ENCODE measurements at regions not wholly inside any gene's neighbourhood (a gene's known extent, or its start where the extent isn't known, plus 50 kb on each side); places are given as distances from the start of the nearest gene placed in this dataset.

- Histone ChIP-seq H3K4me3 (ENCODE audit: control insufficient read depth in 2 of 3, extremely low read depth in 1 of 3, insufficient read depth in 2 of 3, low read depth in 1 of 3, low read length in 3 of 3) (no peak overlapping the region), H3K9me1 (ENCODE audit: control insufficient read depth, extremely low read depth, insufficient read depth, low read length) (no peaks in the 10 kb centered on the region), H3K9ac (ENCODE audit: control insufficient read depth, extremely low read depth, insufficient read depth, low read length) (no peak overlapping the region), H3K79me2 (ENCODE audit: control insufficient read depth, insufficient read depth, low read length) (no peaks in the 10 kb centered on the region), H3K9me3 (ENCODE audit: control insufficient read depth, low read depth, low read length) (no peaks in the 10 kb centered on the region), H3K27me3 (ENCODE audit: control insufficient read depth, extremely low read depth, insufficient read depth, low read length) (no peaks in the 10 kb centered on the region), H2AFZ (ENCODE audit: control insufficient read depth, low read length) (no peak overlapping the region), H3K4me2 (ENCODE audit: control insufficient read depth, extremely low read depth, insufficient read depth, low read depth, low read length) (no peak overlapping the region), H3K4me1 (ENCODE audit: control insufficient read depth, extremely low read depth, insufficient read depth, low read length) (no peaks in the 10 kb centered on the region), H3K36me3 (ENCODE audit: control insufficient read depth in 2 of 2, extremely low read depth in 1 of 2, insufficient read depth in 2 of 2, low read length in 2 of 2) (no peaks in the 10 kb centered on the region), H4K20me1 (ENCODE audit: control insufficient read depth, extremely low read depth, insufficient read depth, low read length) (no peaks in the 10 kb centered on the region), H3K27ac (ENCODE audit: control insufficient read depth, insufficient read depth, low read length) (no peak overlapping the region)
- no peak for FAIRE-seq
- dilution Hi-C loops (cut with MboI; ENCODE audit: extremely low pct_ligation_motif_present, low sequenced_read_pairs): no loop called here
- no peak for DNase-seq (ENCODE audit: low read depth, low spot score)
- TF ChIP-seq, protein P1, sequence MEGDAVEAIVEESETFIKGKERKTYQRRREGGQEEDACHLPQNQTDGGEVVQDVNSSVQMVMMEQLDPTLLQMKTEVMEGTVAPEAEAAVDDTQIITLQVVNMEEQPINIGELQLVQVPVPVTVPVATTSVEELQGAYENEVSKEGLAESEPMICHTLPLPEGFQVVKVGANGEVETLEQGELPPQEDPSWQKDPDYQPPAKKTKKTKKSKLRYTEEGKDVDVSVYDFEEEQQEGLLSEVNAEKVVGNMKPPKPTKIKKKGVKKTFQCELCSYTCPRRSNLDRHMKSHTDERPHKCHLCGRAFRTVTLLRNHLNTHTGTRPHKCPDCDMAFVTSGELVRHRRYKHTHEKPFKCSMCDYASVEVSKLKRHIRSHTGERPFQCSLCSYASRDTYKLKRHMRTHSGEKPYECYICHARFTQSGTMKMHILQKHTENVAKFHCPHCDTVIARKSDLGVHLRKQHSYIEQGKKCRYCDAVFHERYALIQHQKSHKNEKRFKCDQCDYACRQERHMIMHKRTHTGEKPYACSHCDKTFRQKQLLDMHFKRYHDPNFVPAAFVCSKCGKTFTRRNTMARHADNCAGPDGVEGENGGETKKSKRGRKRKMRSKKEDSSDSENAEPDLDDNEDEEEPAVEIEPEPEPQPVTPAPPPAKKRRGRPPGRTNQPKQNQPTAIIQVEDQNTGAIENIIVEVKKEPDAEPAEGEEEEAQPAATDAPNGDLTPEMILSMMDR (optimal IDR thresholded peaks at IDR 0.05 in 1 of 3, IDR thresholded peaks at IDR 0.05 in 1 of 3, conservative IDR thresholded peaks at IDR 0.05 in 1 of 3; ENCODE audit: extremely low read depth in 1 of 3, insufficient read depth in 2 of 3, low read length in 3 of 3): no peak
- no peak for TF ChIP-seq EZH2 (IDR thresholded peaks at IDR 0.05; ENCODE audit: low read length)
Observed at GRCh38 chr14:57086271-57087162, 182.2 kb downstream of the EXOC5 start.

DNA sequence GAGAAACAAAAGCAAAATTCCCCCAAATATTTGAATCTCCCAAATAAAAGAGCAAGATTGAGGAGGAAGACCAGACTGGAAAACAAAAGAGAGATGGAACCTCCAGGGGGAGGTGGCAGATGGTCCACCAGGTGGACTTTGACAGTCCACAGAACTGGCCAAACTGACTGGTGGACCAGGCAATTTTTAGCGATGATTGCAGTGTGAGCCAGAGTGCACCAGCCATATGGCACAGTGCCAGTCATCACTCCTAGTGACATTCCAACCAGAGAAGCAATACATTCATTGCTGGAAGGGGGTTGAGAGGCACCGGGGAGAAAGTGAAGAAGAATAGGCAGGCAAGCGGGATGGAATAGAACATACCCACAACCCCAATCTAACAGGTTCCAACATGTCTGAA, 182.9 kb downstream of the EXOC5 start:
- Histone ChIP-seq H3K4me3 (ENCODE audit: control insufficient read depth in 2 of 3, extremely low read depth in 1 of 3, insufficient read depth in 2 of 3, low read depth in 1 of 3, low read length in 3 of 3) (no peak overlapping the region), H2AFZ (ENCODE audit: control insufficient read depth, low read length) (no peak overlapping the region), H3K9ac (ENCODE audit: control insufficient read depth, extremely low read depth, insufficient read depth, low read length) (no peak overlapping the region), H3K9me1 (ENCODE audit: control insufficient read depth, extremely low read depth, insufficient read depth, low read length) (no peaks in the 10 kb centered on the region), H3K79me2 (ENCODE audit: control insufficient read depth, insufficient read depth, low read length) (no peaks in the 10 kb centered on the region), H3K27ac (ENCODE audit: control insufficient read depth, insufficient read depth, low read length) (no peak overlapping the region), H4K20me1 (ENCODE audit: control insufficient read depth, extremely low read depth, insufficient read depth, low read length) (no peaks in the 10 kb centered on the region), H3K9me3 (ENCODE audit: control insufficient read depth, low read depth, low read length) (no peaks in the 10 kb centered on the region), H3K27me3 (ENCODE audit: control insufficient read depth, extremely low read depth, insufficient read depth, low read length) (no peaks in the 10 kb centered on the region), H3K36me3 (ENCODE audit: control insufficient read depth in 2 of 2, extremely low read depth in 1 of 2, insufficient read depth in 2 of 2, low read length in 2 of 2) (no peaks in the 10 kb centered on the region), H3K4me1 (ENCODE audit: control insufficient read depth, extremely low read depth, insufficient read depth, low read length) (no peaks in the 10 kb centered on the region), H3K4me2 (ENCODE audit: control insufficient read depth, extremely low read depth, insufficient read depth, low read depth, low read length) (no peak overlapping the region)
- dilution Hi-C loops (cut with MboI; ENCODE audit: extremely low pct_ligation_motif_present, low sequenced_read_pairs): no loop called here
- FAIRE-seq (no peak), DNase-seq (ENCODE audit: low read depth, low spot score) (no peak)
- TF ChIP-seq EZH2 (IDR thresholded peaks at IDR 0.05; ENCODE audit: low read length): no peak
- TF ChIP-seq, protein P1 (optimal IDR thresholded peaks at IDR 0.05 in 1 of 3, IDR thresholded peaks at IDR 0.05 in 1 of 3, conservative IDR thresholded peaks at IDR 0.05 in 1 of 3; ENCODE audit: extremely low read depth in 1 of 3, insufficient read depth in 2 of 3, low read length in 3 of 3): no peak

Measured in keratinocyte (primary cell).